ENCODE measurements at regions not wholly inside any gene's neighbourhood (a gene's known extent, or its start where the extent isn't known, plus 50 kb on each side); places are given as distances from the start of the nearest gene placed in this dataset.

- H3K27ac Mint-ChIP-seq, result no peak overlapping the region
- H3K9me3 Mint-ChIP-seq, result peaks cover 4% of the 10 kb centered on the region
- H3K4me1 Mint-ChIP-seq, result no peaks in the 10 kb centered on the region
- no peak for TF ChIP-seq CTCF (IDR thresholded peaks at IDR 0.05; ENCODE audit: unreplicated experiment in 3 of 3)
- no peaks in the 10 kb centered on the region for H3K27me3 Mint-ChIP-seq (ENCODE audit: low read depth)
- no peak overlapping the region for H3K4me3 Mint-ChIP-seq
- H3K36me3 Mint-ChIP-seq (ENCODE audit: low read depth), result no peaks in the 10 kb centered on the region
Measured at GRCh38 chr4:72677886-72678285, 108.9 kb upstream of the ADAMTS3 start.

DNA sequence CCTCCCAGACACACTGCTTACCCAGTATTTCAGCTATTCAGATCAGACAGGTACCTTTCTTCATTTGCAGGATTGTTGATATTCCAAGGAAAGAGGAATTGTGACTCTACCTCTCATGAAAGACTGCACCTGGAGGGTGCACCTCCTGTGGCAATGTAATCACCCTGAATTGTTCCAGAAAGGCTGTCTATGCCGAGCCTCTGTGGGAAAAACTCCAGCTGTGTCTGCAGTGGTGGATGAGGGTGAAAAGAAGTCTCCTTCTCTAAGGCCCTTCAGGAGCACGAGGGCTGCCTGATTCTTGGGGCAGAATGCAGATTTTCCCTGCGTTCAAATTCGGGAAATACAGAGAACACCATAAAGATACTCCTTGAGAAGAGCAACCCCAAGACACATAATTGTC is 108.2 kb upstream of the ADAMTS3 start:
- Mint-ChIP-seq H3K36me3 (ENCODE audit: low read depth) (no peaks in the 10 kb centered on the region), H3K4me3 (no peak overlapping the region), H3K9me3 (peaks cover 4% of the 10 kb centered on the region), H3K27ac (no peak overlapping the region), H3K4me1 (no peaks in the 10 kb centered on the region), H3K27me3 (ENCODE audit: low read depth) (no peaks in the 10 kb centered on the region)
- TF ChIP-seq CTCF (IDR thresholded peaks at IDR 0.05; ENCODE audit: unreplicated experiment in 3 of 3), result no peak

DNA sequence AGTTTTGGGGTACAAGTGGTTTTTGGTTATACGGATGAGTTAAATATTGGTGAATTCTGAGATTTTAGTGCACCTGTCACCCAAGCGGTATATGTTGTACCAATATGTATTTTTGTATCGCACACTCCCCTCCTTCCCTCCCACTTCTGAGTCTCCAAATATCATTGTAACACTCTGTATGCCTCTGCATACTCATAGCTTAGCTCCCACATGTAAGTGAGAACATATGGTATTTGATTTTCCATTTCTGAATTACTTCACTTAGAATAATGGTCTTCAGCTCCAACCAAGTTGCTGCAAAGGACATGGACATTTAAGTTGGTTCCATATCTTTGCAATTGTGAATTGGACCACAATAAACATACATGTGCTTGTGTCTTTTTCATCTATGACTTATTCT is 103.0 kb upstream of the ADAMTS3 start:
- H3K27me3 Mint-ChIP-seq (ENCODE audit: low read depth), result no peaks in the 10 kb centered on the region
- H3K36me3 Mint-ChIP-seq (ENCODE audit: low read depth), result no peaks in the 10 kb centered on the region
- no peaks in the 10 kb centered on the region for H3K4me1 Mint-ChIP-seq
- H3K27ac Mint-ChIP-seq, result no peak overlapping the region
- no peaks in the 10 kb centered on the region for H3K9me3 Mint-ChIP-seq
- TF ChIP-seq CTCF (IDR thresholded peaks at IDR 0.05; ENCODE audit: unreplicated experiment in 3 of 3), result no peak
- H3K4me3 Mint-ChIP-seq, result no peak overlapping the region

- Mint-ChIP-seq H3K4me3 (no peak overlapping the region), H3K9me3 (no peaks in the 10 kb centered on the region), H3K27me3 (ENCODE audit: low read depth) (no peaks in the 10 kb centered on the region), H3K36me3 (ENCODE audit: low read depth) (no peaks in the 10 kb centered on the region), H3K4me1 (no peaks in the 10 kb centered on the region), H3K27ac (no peak overlapping the region)
- TF ChIP-seq CTCF (IDR thresholded peaks at IDR 0.05; ENCODE audit: unreplicated experiment in 3 of 3), result no peak
Measured at GRCh38 chr4:72670521-72670920, 101.5 kb upstream of the ADAMTS3 start.

DNA sequence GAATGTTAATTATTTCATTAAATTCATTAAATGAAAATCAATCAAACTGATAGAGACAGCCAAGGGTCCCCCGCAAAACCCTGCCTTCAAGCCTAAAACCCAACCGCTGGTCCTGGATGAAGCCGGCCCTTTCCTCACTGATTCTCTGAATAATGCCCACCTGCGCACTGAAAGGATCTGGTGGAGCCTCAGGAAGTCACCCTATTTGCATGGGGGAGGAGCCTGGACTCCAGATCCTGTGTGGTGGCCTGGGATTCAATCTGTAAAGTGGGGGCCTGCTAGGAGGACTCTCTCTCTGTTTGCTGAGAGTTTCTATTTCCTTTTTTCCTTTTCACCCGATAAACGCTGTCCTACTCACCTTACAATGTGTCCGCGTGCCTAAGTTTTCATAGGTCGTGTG is 97.9 kb upstream of the ADAMTS3 start:
- no peaks in the 10 kb centered on the region for H3K27me3 Mint-ChIP-seq (ENCODE audit: low read depth)
- no peak overlapping the region for H3K27ac Mint-ChIP-seq
- no peak for TF ChIP-seq CTCF (IDR thresholded peaks at IDR 0.05; ENCODE audit: unreplicated experiment in 3 of 3)
- no peak overlapping the region for H3K4me3 Mint-ChIP-seq
- no peaks in the 10 kb centered on the region for H3K9me3 Mint-ChIP-seq
- H3K36me3 Mint-ChIP-seq (ENCODE audit: low read depth), result no peaks in the 10 kb centered on the region
- peaks cover 12% of the 10 kb centered on the region for H3K4me1 Mint-ChIP-seq

GRCh38 chr4:72665171-72665968 is 96.3 kb upstream of the ADAMTS3 start:
- H3K9me3 Mint-ChIP-seq, result no peaks in the 10 kb centered on the region
- H3K27ac Mint-ChIP-seq, result peak overlapping the region in 1 of 3 experiments; percentile 29
- H3K36me3 Mint-ChIP-seq (ENCODE audit: low read depth), result no peaks in the 10 kb centered on the region
- TF ChIP-seq CTCF (IDR thresholded peaks at IDR 0.05; ENCODE audit: unreplicated experiment in 3 of 3), result no peak
- H3K27me3 Mint-ChIP-seq (ENCODE audit: low read depth), result no peaks in the 10 kb centered on the region
- H3K4me3 Mint-ChIP-seq, result no peak overlapping the region
- H3K4me1 Mint-ChIP-seq, result peaks cover 12% of the 10 kb centered on the region

Measured in nephron (organoid).